Panc1 (cell line): ENCODE measurements at regions not wholly inside any gene's neighbourhood (a gene's known extent, or its start where the extent isn't known, plus 50 kb on each side); places are given as distances from the start of the nearest gene placed in this dataset.

ENCODE experiments used
- CTCF ChIP-seq: fragments of 450-650 bp; IDR thresholded peaks from 2 replicates; pipeline ENCODE4 v1.5.1; 2017; ENCODE audit warnings: mild to moderate bottlenecking
- POLR2AphosphoS5 ChIP-seq: IDR thresholded peaks from 2 replicates; pipeline ENCODE4 v1.6.1; 2012; ENCODE audit warnings: mild to moderate bottlenecking, low read depth, low read length, moderate library complexity
- REST ChIP-seq, 2 experiments: IDR thresholded peaks; 2 replicates each; pipeline ENCODE4 v1.6.1; 2011 to 2012; ENCODE audit warnings: low read depth in 2 of 2, control low read depth in 1 of 2, low read length in 1 of 2, mild to moderate bottlenecking in 1 of 2, moderate library complexity in 1 of 2; ENCODE audit not compliant: insufficient read depth in 1 of 2
- SIN3A ChIP-seq: IDR thresholded peaks from 2 replicates; pipeline ENCODE4 v1.6.1; 2012; ENCODE audit warnings: low read depth, mild to moderate bottlenecking, low read length, moderate library complexity, borderline replicate concordance; ENCODE audit not compliant: insufficient read depth
- TCF7L2 ChIP-seq: IDR thresholded peaks from 2 replicates; pipeline ENCODE4 v1.6.1; 2011; ENCODE audit warnings: mild to moderate bottlenecking, low read depth, low read length, inconsistent platforms

- no peak for TF ChIP-seq CTCF
- no peak for TF ChIP-seq SIN3A
- no peak for TF ChIP-seq POLR2AphosphoS5
- TF ChIP-seq REST (IDR thresholded peaks at IDR 0.05; ENCODE audit: insufficient read depth in 1 of 2, low read depth in 2 of 2, low read length in 1 of 2): no peak
- no peak for TF ChIP-seq TCF7L2
Measured at GRCh38 chr12:18895540-18895939, 157.6 kb downstream of the CAPZA3 start.
